Endothelial cell of hepatic sinusoid (primary cell): ENCODE measurements at regions not wholly inside any gene's neighbourhood (a gene's known extent, or its start where the extent isn't known, plus 50 kb on each side); places are given as distances from the start of the nearest gene placed in this dataset.

Source experiments
- in situ Hi-C: cut with HindIII; loops from 2 replicates; pipeline ENCODE4 v1.10.0; 2017; ENCODE audit warnings: low sequenced_read_pairs

DNA sequence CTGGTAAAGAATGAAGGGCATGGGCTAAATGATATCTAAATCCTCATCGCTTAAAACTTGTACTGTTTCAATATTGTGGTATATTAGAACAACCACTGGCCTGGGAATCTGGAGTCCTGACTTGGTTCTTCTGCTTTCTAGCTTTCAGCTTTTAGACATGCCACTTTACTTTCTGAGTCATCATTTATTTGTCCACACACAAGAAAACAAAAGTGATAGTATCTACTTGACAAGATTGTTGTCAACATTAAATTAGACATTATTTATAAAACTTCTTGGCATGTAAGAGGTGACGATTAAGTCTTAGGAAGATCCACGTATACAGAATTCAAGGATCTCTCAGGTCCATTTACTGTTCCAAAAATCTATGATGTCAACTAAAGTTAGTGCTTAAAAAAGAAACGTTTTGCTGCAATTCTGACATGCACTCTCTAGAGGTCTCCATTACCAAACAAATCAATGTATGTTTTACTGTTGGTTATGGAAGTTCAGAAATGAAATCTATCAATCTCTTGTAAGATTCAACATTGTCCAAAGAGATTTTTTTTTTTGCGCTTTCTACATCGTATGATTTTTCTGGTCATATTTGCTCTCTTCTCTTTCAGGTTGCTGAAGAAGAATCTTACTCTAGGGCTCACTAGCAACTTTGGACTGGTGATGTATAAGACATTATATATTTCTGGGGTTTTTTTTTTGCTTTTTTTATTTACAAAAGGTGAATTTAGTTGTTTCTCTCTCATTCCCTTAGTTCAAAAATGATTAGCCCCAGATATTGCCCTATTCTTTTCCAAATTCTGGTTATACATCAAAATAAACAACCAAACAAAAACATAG is 53.6 kb upstream of the DYNC1I1 start:
- in situ Hi-C loops: no loop called here

DNA sequence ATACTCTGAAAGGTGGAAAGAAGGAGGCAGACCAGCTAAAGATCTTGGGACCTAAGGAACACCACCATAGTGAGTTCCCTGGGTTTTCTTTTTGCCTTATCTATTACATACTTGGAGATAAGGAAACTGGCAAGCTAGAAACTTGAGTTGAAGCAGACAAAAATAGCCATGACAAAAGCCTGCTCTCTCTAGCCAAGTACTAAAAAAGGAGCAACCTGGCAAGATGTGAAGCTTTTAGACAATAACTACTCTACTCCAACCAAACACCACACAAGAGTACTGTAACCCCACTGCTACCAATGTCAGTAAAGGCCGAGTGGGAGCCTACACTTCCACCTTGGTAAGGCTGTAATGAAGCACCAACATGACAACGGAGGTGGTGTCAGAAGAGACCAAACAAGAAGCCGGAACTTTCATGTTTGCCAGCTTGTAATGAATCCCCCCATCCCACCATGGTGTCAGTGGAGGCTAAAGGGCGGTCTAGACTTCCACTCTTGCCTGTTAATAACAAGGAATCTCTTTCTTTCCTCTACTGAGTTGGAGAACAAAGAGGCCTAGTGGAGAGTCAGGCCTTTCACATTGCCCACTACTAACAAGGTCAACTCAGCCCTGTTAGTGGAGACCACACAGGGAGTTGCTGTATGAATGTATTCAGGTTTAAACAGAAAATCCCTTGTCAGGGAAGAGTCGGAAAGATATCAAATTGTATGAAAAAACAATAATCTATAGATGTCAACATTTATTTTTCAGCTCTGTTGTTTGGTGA is 55.8 kb upstream of the DYNC1I1 start:
- in situ Hi-C loops: no loop called here

DNA sequence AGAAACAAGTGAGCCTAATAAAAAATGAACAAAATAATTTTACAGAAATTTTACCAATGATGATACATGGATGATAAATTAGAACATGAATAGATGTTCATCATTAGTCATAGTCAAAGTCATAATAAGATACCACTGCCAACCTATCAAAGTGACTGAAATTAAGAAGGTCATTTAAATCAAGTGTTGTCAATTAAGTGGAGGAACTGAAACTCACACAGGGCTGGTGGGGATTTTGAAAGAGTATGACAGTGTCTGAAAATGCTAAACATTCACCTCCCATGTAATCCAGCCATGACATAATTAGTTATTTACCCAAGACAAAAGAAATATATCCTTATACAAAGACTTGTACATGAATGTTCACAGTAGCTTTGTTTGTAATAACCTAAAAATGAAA is 57.1 kb upstream of the DYNC1I1 start:
- in situ Hi-C loops: no loop called here

DNA sequence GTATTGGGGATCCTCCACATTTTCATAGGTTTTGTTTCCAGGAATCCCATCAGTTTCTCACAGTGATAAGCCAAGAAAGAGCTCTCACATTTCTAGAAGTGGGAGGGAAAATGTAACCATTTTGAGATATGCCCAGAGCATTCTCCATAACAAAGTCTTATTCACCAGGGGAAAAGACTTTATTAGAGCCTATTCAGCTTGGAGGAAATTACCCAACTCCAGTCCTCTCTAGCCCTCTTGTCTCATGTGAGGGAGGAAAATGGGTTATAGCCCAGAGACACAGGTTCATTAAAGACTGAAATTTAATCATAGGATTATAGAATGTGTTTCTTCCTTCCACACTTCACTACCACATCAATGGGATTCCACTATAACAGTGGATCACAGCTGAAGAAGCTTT is 61.6 kb upstream of the DYNC1I1 start:
- in situ Hi-C loops: no loop called here

DNA sequence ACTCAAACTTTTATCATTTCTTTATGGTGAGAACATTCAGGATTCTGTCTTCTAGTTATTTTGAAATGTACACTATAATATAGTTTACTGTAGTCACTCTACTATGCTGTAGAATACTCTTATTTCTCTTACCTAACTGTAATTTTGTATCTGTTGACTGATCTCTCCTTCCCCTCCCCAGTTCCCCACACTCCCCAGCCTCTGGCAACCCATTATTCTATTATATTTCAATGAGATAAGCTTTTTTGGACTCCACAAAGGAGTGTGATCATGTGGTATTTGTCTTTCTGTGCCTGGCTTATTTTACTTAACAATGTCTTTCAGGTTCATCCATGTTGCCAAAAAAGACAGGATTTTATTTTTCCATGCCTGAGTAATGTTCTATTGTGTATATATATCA is 71.4 kb upstream of the DYNC1I1 start:
- in situ Hi-C loops: no loop called here

DNA sequence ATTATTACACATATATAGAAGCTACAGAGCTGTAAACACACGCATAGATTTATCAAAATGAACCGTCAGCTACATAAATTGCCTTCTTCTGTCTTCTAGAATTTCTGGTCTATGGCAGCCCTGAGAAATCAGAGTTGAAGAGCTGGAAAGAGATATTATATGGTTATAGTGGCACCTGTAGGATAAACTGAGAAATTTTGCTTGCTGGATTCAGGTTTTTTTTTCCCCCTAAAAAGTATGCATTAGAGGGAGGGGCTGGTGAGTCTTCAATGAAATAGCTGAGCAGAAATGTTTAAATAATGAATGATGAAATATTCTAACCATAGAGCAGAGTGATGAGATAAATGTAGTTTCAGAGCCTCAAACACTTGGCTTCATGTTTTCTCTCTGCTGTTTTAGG is 78.0 kb upstream of the DYNC1I1 start:
- in situ Hi-C loops: no loop called here

DNA sequence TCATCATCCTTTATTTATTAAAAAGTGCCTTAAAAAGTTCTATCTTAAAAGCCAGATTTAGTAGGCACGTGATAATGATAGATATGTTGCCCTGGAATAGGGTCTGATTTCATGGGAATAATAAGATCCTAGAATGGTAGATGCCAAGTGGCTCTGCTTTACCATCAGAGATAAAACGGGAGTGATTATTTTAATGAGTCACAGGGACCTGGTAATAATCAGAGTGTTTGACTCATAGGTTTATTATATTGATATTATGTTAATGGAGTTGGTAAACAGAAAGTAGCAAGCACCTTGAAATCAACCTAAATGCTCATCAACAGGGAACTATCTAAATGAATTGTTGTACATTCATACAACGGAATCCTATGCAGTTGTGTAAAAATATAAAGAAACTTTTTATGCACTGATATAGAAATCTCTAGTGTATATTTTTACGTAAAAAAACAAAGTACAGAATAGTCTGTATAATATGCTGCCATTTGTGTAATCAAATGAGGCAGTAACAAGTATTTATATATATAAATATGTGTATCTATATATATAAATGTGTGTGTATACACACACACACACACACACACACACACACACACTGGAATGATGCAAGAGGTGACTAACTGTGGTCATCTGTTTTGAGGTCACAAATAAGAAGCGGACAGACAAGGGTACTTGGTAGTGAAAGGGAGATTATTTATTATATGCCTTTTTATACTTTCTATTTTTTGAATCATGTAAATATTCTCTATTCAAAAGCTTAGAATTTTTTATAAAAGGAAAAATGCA is 78.6 kb upstream of the DYNC1I1 start:
- in situ Hi-C loops: no loop called here

DNA sequence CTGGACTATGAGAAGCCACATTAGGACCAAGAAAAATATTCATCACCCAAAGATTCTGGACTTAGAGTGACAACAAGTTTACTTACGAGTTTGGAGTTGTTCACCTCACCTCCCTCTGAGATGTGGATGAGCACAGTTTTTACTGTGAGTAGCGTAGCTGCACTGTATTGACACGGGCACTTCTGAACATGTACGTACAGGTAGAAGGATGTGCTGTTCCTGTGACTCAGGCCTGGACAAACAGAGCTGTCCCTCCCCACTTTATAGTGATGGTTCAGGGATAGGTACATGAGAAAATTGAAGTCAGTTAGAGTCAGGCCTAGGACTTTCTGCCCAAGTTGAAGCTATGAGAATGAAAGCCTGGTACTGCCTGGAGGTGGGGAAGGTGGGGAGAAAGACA is 80.9 kb upstream of the DYNC1I1 start:
- in situ Hi-C loops: no loop called here

DNA sequence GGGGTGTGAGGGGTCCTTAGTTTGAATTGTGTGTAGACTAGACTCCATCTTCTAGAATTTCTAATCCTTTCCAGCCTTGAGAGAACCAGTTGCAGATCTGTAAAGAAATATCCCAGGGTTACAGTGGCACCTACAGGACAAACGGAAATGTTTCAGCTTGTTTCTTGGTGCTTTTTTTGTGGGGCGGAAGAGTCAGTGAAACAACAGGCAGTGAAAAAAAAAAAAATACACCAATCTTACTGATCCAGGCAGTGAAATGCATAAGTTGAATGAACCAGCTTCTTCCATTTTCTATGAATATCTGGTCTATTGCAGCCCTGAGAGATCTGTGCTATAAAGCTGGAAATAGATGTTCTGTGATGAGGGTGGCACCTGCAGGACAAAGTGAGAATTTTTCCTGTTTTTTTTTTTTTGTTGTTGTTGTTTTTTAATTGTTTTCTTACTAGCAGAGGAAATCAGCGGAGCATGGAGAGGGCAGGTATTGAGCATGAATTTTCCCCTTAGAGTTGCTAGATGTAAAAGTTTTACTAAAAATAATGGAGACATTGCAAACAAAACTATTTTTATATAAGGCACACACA is 81.9 kb upstream of the DYNC1I1 start:
- in situ Hi-C loops: no loop called here

DNA sequence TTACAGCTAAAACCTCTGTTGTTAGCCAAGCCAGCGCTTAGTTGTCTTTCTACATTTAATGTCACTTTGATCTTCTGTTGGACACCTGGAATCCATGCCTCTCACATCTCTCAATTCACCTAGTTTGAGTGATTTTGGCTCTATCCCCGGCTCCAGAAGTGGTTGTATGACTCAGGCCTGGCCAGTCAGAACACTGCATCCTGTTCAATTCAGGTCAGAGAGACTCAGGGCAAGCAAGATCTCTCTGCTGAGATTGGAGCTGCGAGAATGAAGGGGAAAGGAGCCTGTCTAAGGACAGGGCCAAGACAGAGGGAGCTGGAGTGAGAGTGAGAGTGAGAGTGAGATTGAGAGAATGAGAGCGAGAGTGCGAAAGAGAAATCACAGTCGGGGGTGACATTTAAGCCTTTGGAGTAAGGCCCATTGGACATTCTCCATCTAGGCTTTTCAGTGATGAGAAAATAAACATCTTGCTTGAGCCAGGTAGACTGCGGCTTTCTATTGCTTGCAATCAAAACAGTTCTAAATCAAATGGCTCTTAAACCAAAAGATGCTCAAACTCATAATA is 83.3 kb upstream of the DYNC1I1 start:
- in situ Hi-C loops: loop anchor here (5.0 kb wide), 1 partner anchor 152 kb away; no protein-coding TSS in a partner anchor

DNA sequence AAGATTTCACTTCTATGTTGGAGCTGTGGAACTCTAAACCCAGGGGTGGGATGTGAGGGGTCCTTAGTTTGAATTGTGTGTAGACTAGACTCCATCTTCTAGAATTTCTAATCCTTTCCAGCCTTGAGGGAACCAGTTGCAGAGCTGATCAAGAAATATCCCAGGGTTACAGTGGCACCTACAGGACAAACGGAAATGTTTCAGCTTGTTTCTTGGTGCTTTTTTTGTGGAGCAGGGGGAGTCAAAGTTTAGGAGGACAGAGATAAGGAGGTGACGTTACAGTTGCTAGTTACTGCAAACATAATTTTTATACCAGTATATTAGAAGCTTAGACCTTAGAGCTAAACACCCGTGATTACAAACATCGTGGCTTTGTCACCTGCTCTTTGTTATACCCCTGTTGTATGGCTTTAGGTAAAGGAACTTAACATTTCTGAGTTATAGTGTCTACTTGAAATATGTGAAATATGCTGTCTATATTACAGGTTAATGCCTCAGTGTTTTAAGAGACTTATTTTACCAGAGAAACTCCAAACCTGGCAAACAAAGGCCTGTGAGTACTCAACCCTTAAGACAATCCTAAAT is 84.5 kb upstream of the DYNC1I1 start:
- in situ Hi-C loops: loop anchor here (5.0 kb wide), 1 partner anchor 151 kb away; no protein-coding TSS in a partner anchor

DNA sequence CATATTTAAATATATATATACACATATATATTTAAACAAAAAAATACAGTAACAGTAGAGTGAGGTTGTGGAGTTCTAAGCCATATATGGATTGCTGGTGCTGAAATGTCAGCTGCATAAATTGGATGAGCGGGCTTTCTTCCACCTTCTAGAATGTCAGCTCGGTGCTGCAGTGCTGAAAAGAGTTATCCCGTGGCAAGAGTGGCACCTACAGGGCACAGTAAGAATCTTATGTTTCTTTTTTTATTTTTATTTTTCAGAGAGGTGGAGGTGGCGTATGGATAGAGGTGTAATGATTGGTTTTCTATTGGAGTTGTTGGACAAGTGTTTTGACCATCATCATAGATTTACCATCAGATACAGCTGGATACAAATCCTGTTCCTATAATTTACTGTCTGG is 86.2 kb upstream of the DYNC1I1 start:
- in situ Hi-C loops: loop anchor here (5.0 kb wide), 1 partner anchor 149 kb away; no protein-coding TSS in a partner anchor

DNA sequence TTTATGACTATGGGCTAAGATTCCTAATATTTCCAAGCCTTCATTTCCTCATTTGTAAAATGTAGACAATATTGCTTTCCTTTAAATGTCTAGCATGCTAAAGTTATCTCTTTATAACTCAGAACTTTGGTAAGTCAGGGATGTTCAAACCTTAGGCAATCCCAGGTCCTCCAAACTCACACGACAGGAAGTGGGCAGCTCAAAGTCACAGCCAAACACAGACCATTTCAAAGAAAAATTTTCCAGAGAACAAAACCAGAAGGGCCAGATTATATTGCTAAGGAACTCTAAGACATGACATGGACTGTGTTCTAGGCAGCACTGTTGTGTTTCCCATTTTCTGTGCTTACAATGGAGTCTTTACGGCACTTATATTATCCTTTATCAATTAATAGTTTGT is 87.8 kb upstream of the DYNC1I1 start:
- in situ Hi-C loops: no loop called here

DNA sequence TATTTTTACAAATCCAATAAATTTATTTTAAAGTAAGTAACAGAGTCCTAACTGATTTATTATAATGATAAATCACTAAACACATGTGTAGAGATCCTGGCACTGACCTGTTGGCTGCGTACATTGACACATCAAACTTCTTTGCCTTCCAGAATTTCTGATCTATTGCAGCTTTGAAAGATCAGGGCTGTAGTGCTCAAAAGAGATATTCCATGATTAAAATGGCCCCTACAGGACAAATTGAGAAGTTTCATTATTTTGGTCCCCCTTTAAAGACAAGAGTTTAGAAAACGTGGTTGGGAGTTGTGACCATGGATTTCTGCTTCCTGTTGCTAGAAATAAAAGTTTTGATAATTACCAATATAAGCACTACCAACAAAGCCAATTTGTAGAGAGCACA is 87.7 kb upstream of the PDK4 start:
- in situ Hi-C loops: no loop called here

DNA sequence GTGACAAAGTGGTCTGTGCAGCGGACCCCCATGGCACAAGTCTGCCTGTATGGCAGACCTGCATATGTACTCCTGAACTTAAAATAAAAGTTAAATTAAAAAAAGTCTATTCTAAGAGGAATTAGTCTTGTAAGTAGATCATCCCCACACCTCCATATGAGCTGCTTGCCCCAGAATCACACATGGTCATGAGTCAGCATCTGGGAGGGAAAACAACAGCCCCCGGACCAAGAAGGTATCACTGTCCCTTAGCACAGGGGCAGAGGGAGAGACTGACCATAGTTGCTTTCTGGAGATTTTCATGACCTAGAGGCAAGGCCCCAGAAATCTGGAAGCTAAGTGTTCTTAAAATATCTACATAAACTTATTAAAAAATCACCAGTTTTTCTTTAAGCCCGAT is 86.6 kb upstream of the PDK4 start:
- in situ Hi-C loops: no loop called here

DNA sequence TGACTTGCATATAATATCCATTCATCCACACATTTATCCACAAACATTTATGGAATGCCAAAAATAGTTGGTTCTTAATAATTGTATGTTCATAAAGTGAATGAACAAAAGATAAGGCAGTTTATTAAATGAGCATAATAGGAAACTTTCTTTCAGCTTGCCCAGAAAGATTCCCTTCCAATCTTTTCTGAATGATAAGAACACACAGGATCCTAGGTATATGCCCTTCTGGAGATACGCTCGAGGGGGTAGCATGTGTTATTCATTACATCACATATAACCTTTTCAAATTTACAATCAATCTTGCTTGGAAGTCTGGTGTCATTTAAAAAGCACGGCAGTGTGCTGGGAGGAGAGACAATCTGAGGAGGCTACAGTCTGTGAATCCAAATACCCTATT is 80.4 kb upstream of the PDK4 start:
- in situ Hi-C loops: no loop called here

DNA sequence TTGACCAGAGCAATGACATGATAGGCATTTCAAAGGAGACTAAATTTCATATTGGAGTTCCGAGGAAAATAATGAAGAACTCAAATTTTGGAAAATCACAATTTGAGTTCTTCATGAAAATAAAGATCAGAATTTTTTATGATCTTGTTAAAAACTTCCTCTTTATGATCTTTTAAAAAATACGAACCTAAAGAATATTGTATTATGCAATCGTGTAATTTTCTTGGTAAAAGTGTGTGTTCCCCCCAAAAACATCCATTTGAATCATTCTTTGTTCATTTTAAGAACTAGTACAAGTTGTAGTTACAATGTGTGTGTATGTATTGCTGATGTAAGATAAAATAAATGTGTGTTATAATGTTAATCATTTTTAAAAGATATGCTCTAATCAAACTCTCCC is 79.3 kb upstream of the PDK4 start:
- in situ Hi-C loops: no loop called here

DNA sequence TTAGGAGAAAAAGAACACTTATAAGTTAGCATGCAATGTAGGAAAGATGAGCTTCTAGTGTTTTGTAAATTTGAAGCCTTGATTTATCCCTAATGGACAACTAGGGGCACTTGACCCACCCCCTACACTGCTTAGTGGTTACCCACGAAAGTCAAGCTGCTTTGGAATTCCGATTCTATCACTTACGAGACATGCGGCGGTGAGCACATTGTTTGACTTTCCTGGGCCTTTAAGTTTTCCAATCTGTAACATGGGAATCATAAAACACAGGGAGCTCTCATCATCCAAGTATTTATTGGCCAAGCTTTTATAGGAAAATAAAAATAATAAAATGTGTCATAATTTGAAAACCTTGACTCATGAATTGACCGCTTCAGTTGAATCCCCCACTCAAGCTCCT is 78.7 kb upstream of the PDK4 start:
- in situ Hi-C loops: no loop called here

DNA sequence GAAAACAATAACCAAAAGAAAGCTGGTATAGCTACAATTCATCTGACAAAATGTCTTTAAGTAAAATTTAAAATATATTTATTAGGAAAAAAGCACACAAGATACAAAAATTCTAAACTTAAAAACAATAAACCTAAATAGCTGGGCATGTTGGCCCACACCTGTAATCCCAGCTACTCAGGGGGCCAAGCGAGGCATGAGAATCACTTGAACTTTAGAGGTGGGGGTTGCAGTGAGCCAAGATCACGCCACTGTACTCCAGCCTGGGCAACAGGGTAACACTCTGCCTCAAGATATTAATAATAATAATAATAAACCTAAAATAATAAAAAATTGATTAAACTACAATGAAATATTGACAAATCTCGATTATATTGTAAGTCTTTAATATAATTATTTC is 77.8 kb upstream of the PDK4 start:
- in situ Hi-C loops: no loop called here

DNA sequence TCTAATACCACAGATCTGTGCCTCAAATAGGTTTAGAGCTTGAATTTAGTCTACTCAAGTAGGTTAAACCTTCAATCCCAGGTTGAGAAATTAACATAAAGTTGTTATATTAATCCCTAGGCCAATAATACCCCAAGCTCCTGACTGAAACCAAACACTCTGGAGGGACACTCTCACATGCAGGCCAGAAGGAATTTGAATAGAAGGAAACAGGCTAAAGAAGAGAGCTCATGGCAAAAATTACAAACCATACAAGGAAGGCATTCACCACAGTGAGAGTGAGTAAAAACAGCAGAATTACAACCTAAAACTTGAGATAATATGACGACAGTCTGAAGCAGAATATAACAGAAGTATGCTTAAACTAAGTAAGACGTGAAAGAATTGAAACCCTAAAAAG is 76.1 kb upstream of the PDK4 start:
- in situ Hi-C loops: no loop called here
